ENCODE measurements at regions not wholly inside any gene's neighbourhood (a gene's known extent, or its start where the extent isn't known, plus 50 kb on each side); places are given as distances from the start of the nearest gene placed in this dataset.

DNA sequence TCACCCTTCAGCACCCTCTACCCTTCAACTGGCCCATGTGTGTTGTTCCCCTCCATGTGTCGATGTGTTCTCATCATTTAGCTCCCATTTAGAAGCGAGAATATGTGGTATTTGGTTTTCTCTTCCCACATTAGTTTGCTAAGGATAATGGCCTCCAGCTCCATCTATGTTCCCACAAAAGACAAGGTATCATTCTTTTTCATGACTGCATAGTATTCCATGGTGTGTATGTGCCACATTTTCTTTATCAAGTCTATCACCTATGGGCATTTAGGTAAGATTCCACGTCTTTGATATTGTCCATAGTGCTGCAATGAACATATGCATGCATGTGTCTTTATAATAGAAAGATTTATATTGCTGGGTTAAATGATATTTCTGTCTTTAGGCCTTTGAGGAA is 325.1 kb upstream of the ADAMTS16 start:
- TF ChIP-seq POLR2A (IDR thresholded peaks at IDR 0.05) = no peak
- TF ChIP-seq, protein P1, sequence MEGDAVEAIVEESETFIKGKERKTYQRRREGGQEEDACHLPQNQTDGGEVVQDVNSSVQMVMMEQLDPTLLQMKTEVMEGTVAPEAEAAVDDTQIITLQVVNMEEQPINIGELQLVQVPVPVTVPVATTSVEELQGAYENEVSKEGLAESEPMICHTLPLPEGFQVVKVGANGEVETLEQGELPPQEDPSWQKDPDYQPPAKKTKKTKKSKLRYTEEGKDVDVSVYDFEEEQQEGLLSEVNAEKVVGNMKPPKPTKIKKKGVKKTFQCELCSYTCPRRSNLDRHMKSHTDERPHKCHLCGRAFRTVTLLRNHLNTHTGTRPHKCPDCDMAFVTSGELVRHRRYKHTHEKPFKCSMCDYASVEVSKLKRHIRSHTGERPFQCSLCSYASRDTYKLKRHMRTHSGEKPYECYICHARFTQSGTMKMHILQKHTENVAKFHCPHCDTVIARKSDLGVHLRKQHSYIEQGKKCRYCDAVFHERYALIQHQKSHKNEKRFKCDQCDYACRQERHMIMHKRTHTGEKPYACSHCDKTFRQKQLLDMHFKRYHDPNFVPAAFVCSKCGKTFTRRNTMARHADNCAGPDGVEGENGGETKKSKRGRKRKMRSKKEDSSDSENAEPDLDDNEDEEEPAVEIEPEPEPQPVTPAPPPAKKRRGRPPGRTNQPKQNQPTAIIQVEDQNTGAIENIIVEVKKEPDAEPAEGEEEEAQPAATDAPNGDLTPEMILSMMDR (IDR thresholded peaks at IDR 0.05) = no peak

All from Peyer's patch (tissue), 4 donors.